GM23338 (cell line): ENCODE measurements at regions not wholly inside any gene's neighbourhood (a gene's known extent, or its start where the extent isn't known, plus 50 kb on each side); places are given as distances from the start of the nearest gene placed in this dataset.

Experiments used
- ATAC-seq: fragments of 200-7000 bp; cut with Tn5 transposase; 3 replicates; pipeline ENCODE4 v1.9.1; 2020
- DNase-seq: peaks from one replicate; pipeline ENCODE4 v3.0.0-alpha.2; 2015; ENCODE audit warnings: low spot score
- H2AFZ ChIP-seq: fragments of 200-600 bp; sonication (generic); 2 replicates; pipeline ENCODE4 v1.8.0; 2016; ENCODE audit warnings: antibody characterized with exemption, mild to moderate bottlenecking, moderate library complexity
- H3F3A ChIP-seq: fragments of 200-600 bp; sonication (generic); replicated peaks from 2 replicates; pipeline ENCODE4 v1.8.0; 2017; ENCODE audit warnings: antibody characterized with exemption, mixed run types, low read depth
- H3K27ac ChIP-seq: fragments of 200-600 bp; sonication (generic); 2 replicates; pipeline ENCODE4 v1.6.1; 2016; ENCODE audit warnings: low read depth
- H3K27me3 ChIP-seq: fragments of 200-600 bp; sonication (generic); 2 replicates; pipeline ENCODE4 v1.8.0; 2016; ENCODE audit warnings: mild to moderate bottlenecking, mixed run types, moderate library complexity; ENCODE audit not compliant: insufficient read depth
- H3K36me3 ChIP-seq: fragments of 200-600 bp; sonication (generic); 2 replicates; pipeline ENCODE4 v1.8.0; 2016; ENCODE audit warnings: mild to moderate bottlenecking; ENCODE audit not compliant: insufficient read depth
- H3K4me1 ChIP-seq: fragments of 200-600 bp; sonication (generic); 2 replicates; pipeline ENCODE4 v1.8.0; 2016; ENCODE audit warnings: mild to moderate bottlenecking, moderate library complexity; ENCODE audit not compliant: insufficient read depth
- H3K4me2 ChIP-seq: fragments of 200-600 bp; sonication (generic); 2 replicates; pipeline ENCODE4 v1.7.1; 2017; ENCODE audit warnings: mixed run types
- H3K4me3 ChIP-seq: fragments of 200-600 bp; sonication (generic); 2 replicates; pipeline ENCODE4 v1.6.1; 2016; ENCODE audit warnings: mixed run types
- H3K79me2 ChIP-seq: fragments of 200-600 bp; sonication (generic); replicated peaks from 2 replicates; pipeline ENCODE4 v1.8.0; 2017; ENCODE audit warnings: mild to moderate bottlenecking; ENCODE audit not compliant: insufficient read depth
- H3K9me2 ChIP-seq: fragments of 200-600 bp; sonication (generic); 2 replicates; pipeline ENCODE4 v1.8.0; 2017; ENCODE audit not compliant: insufficient read depth
- H4K20me1 ChIP-seq: fragments of 200-600 bp; sonication (generic); replicated peaks from 2 replicates; pipeline ENCODE4 v1.8.0; 2017; ENCODE audit warnings: mild to moderate bottlenecking; ENCODE audit not compliant: insufficient read depth
- H3K27ac Mint-ChIP-seq: 2 replicates; pipeline ENCODE4 v1.8.0; 2020; ENCODE audit warnings: inconsistent platforms, mild to moderate bottlenecking, moderate library complexity, mixed read lengths
- H3K27me3 Mint-ChIP-seq: 3 replicates; pipeline ENCODE4 v1.8.0; 2022; ENCODE audit warnings: low read depth, mild to moderate bottlenecking, moderate library complexity, mixed read lengths, inconsistent platforms; ENCODE audit not compliant: insufficient read depth, poor library complexity
- H3K36me3 Mint-ChIP-seq: 3 replicates; pipeline ENCODE4 v1.8.0; 2021; ENCODE audit warnings: low read depth, mild to moderate bottlenecking, inconsistent platforms, moderate library complexity, mixed read lengths
- H3K4me1 Mint-ChIP-seq: 3 replicates; pipeline ENCODE4 v1.8.0; 2020; ENCODE audit warnings: mild to moderate bottlenecking, inconsistent platforms, mixed read lengths
- H3K4me3 Mint-ChIP-seq: 3 replicates; pipeline ENCODE4 v1.8.0; 2021; ENCODE audit warnings: moderate library complexity, mild to moderate bottlenecking, inconsistent platforms, mixed read lengths
- H3K9me3 Mint-ChIP-seq: 3 replicates; pipeline ENCODE4 v1.8.0; 2020; ENCODE audit warnings: moderate library complexity, mild to moderate bottlenecking, inconsistent platforms, mixed read lengths
- EZH2 ChIP-seq: fragments of 200-600 bp; sonication (generic); IDR thresholded peaks from one replicate; pipeline ENCODE4 v1.8.0; 2017; ENCODE audit warnings: antibody characterized with exemption, mild to moderate bottlenecking, low read depth; ENCODE audit not compliant: unreplicated experiment
- EZH2phosphoT487 ChIP-seq: fragments of 200-600 bp; sonication (generic); IDR thresholded peaks from one replicate; pipeline ENCODE4 v1.8.1; 2018; ENCODE audit warnings: antibody characterized with exemption; ENCODE audit not compliant: unreplicated experiment
- JUNB ChIP-seq: IDR thresholded peaks from one replicate; pipeline ENCODE4 v1.6.1; 2016; ENCODE audit warnings: antibody characterized with exemption; ENCODE audit not compliant: unreplicated experiment
- NANOG ChIP-seq: IDR thresholded peaks from 2 replicates; pipeline ENCODE4 v1.6.1; 2016; ENCODE audit warnings: antibody characterized with exemption, borderline replicate concordance
- POLR2AphosphoS5 ChIP-seq: IDR thresholded peaks from 2 replicates; pipeline ENCODE4 v1.6.1; 2016; ENCODE audit warnings: antibody characterized with exemption, low read depth
- REST ChIP-seq: IDR thresholded peaks from one replicate; pipeline ENCODE4 v1.6.1; 2018; ENCODE audit warnings: antibody characterized with exemption; ENCODE audit not compliant: unreplicated experiment
- STAT1 ChIP-seq: IDR thresholded peaks from one replicate; pipeline ENCODE4 v1.6.1; 2016; ENCODE audit warnings: antibody characterized with exemption; ENCODE audit not compliant: unreplicated experiment
- ZNF114 ChIP-seq: fragments of 250-450 bp; sonication (Bioruptor Pico); IDR thresholded peaks from 2 replicates; pipeline ENCODE4 v1.5.0; 2020; ENCODE audit warnings: mild to moderate bottlenecking, moderate library complexity
- ZNF331 ChIP-seq: fragments of 250-450 bp; sonication (Bioruptor Pico); IDR thresholded peaks from 2 replicates; pipeline ENCODE4 v1.5.0; 2020; ENCODE audit warnings: low read depth, mild to moderate bottlenecking, moderate library complexity
- ZNF462 ChIP-seq: fragments of 250-450 bp; sonication (Bioruptor Pico); IDR thresholded peaks from 2 replicates; pipeline ENCODE4 v1.5.0; 2020; ENCODE audit warnings: mild to moderate bottlenecking, moderate library complexity

GRCh38 chr4:92112805-92113204 is 191.0 kb upstream of the GRID2 start:
- H3K27me3 ChIP-seq: no peaks in the 10 kb centered on the region
- peaks cover 15% of the 10 kb centered on the region for H3K4me1 ChIP-seq
- H2AFZ ChIP-seq: no peak overlapping the region
- no peaks in the 10 kb centered on the region for H3K36me3 Mint-ChIP-seq
- TF ChIP-seq NANOG (no peak), STAT1 (no peak), REST (no peak)
- H3K4me3 Mint-ChIP-seq: no peak overlapping the region
- DNase-seq: no peak
- no peak overlapping the region for H3K27ac Mint-ChIP-seq
- ATAC-seq: no peak
- no peaks in the 10 kb centered on the region for H3K9me3 Mint-ChIP-seq
- H3K36me3 ChIP-seq: no peaks in the 10 kb centered on the region
- no peak overlapping the region for H3K4me3 ChIP-seq
- H3F3A ChIP-seq: no peaks in the 10 kb centered on the region
- H3K27ac ChIP-seq: no peak overlapping the region
- no peaks in the 10 kb centered on the region for H3K27me3 Mint-ChIP-seq
- H3K9me2 ChIP-seq: no peaks in the 10 kb centered on the region
- no peaks in the 10 kb centered on the region for H3K79me2 ChIP-seq
- no peak overlapping the region for H3K4me2 ChIP-seq
- peaks cover 11% of the 10 kb centered on the region for H3K4me1 Mint-ChIP-seq
- no peaks in the 10 kb centered on the region for H4K20me1 ChIP-seq

- no peaks in the 10 kb centered on the region for H3K9me3 Mint-ChIP-seq
- no peak for ATAC-seq
- Histone ChIP-seq H3K4me2 (no peak overlapping the region), H3K36me3 (no peaks in the 10 kb centered on the region), H3K4me3 (no peak overlapping the region), H2AFZ (no peak overlapping the region), H3K9me2 (no peaks in the 10 kb centered on the region), H3K27ac (no peak overlapping the region), H3K4me1 (no peaks in the 10 kb centered on the region), H4K20me1 (no peaks in the 10 kb centered on the region), H3F3A (no peaks in the 10 kb centered on the region), H3K27me3 (no peaks in the 10 kb centered on the region), H3K79me2 (no peaks in the 10 kb centered on the region)
- no peaks in the 10 kb centered on the region for H3K36me3 Mint-ChIP-seq
- H3K4me1 Mint-ChIP-seq: 0 out of 3 replicates have a peak, but pooled peaks cover 2% of the 10 kb centered on the region
- no peaks in the 10 kb centered on the region for H3K27me3 Mint-ChIP-seq
- no peak overlapping the region for H3K4me3 Mint-ChIP-seq
- DNase-seq: no peak
- H3K27ac Mint-ChIP-seq: no peak overlapping the region
- no peak for TF ChIP-seq ZNF462 (CRISPR knock-in tag)
- no peak for TF ChIP-seq ZNF331
- TF ChIP-seq EZH2phosphoT487: no peak
- TF ChIP-seq EZH2: no peak
- TF ChIP-seq JUNB: no peak
- no peak for TF ChIP-seq STAT1
- no peak for TF ChIP-seq ZNF114 (CRISPR knock-in tag)
- no peak for TF ChIP-seq NANOG
- TF ChIP-seq POLR2AphosphoS5: no peak
These were observed 182.8 kb upstream of the GRID2 start for GRCh38 chr4:92120810-92121498.
